H4 (cell line): ENCODE measurements at regions not wholly inside any gene's neighbourhood (a gene's known extent, or its start where the extent isn't known, plus 50 kb on each side); places are given as distances from the start of the nearest gene placed in this dataset.
"Not testable (repeated sequence)": the region's sequence is repeated elsewhere in the genome, so short reads cannot be mapped to it uniquely, and the experiment has no call there.

Experiments
- DNase-seq: peaks from one replicate; pipeline ENCODE4 v3.0.0-alpha.2; 2015; ENCODE audit warnings: low spot score

DNA sequence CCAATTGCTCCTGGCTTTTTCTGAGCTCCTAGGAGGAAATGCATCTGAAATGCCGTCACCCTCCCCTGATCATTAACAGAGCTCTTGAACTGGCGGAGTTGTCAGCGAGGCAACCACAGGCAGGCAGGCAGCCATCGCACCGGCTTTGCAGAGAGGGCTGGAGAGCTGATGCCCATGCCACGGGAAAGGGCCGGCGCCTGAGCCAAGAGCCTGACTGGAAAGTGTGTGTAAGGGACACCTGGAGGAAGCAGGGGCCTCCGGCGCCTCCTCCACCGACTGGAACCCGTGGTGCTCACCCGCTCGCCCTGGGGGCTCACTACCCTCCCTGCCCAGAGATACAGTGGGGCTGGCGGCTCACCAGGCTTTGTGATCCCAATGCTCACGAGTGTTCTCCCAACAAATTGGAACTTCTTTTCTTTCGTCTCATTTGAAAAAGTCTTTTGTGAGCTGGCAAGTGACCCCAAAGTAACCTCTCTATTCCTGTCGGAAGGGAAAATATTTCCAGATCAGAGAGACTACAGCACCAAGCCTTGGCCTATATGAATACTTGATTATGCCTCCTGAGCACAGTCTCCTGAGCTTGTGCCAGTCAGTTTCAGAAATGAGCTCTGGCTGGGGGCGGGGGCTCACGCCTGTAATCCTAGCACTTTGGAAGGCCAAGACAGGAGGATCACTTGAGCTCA lies 97.7 kb upstream of the SLC25A33 start:
- DNase-seq: no peak

DNA sequence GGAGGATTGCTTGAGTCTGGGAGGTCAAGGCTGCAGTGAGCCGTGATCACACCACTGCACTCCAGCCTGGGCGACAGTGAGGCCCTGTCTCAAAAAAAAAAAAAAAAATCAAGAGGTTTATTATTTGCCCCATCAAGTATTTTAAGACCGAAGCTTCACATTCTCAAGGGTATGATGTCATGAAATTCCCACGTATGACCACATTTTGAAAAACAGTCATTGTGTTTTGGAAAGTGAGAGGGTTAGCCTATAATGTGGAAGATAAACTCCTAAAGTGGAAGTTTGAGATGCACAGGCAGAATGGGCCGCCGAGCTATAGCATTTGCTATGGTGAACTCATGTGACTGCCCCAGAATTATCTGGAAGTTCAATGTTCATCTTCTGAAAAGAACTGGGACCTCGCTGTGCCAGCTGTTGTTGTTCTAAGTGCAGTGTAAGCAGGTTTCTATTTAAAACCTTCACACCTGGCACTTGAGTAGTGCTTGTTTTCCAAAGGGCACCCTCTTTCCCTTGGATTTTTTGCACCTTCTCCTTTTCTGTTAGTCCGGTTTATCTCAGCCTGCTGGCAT lies 96.9 kb upstream of the SLC25A33 start:
- DNase-seq: peak; percentile 46

- DNase-seq: no peak
Measured at GRCh38 chr1:9442986-9443385, 96.3 kb upstream of the SLC25A33 start.

DNA sequence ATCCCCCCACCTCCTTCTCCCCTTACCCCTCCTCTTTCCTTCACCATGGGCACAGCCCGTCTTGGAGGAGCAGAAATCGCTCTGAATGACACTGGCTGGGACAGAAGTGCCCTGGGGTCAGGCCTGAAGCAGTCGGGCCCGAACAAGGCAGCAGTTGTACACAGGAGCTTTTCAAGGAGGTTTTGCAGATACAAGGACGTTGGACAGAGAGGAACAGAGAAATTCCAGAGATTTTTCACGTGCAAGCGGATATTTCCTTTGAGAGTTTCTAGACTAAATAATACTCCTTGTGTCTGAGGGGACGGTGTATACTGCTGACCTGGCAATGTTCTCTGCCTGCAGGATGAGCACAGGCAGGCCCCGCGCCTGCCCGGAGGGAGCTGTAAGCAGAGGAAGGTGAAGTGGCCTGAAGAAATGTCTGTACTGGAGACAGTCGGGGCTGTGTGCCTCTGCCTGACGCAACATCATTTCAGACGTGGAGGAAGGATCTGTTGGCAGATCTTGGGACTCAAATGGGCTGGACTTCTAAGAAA lies 95.3 kb upstream of the SLC25A33 start:
- DNase-seq: no peak

GRCh38 chr1:9444532-9444931 lies 94.7 kb upstream of the SLC25A33 start:
- no peak for DNase-seq

DNA sequence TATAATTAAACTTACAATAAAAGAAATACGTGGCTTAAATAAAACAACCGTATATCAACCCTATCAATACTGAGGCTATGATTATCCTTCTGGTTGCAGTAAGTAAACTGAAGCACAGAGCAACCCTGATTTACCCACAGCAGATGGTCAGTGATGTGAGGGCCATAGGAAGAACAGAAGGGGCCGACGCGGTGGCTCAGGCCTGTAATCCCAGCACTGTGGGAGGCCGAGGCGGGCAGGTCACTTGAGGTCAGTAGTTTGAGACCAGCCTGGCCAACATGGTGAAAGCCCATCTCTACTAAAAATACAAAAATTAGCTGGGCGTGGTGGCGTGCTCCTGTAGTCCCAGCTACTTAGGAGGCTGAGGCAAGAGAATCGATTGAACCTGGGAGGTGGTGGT lies 94.2 kb upstream of the SLC25A33 start:
- not testable (repeated sequence) for DNase-seq

GRCh38 chr1:9447215-9447960 lies 91.9 kb upstream of the SLC25A33 start:
- no peak for DNase-seq

- DNase-seq: peak; percentile 32
Measured at GRCh38 chr1:9448132-9449109, 90.8 kb upstream of the SLC25A33 start.

DNA sequence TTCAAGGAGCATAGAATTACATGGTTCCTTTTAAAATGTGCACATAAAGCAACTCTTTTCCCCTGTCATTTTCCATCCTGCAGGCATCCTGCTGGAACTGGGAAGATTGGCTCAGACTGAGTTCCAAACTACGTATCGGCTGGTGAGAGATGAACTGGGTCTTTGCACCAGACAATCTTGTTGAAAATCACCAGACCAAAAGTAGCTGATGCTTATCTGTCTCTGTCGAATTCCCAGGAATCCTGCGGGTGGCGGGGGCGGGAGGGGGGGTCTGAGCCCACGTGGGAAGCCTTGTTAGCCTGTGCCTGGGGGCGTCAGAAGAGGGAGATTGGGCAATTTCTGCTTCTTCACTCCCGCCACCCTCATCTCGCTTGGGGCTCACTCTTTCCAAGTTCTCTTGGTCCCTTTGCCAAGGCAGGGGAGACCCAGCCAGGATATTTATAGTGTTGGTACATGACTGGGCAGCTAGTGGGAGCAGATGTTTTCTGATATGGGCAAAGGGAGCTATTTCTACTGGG lies 90.1 kb upstream of the SLC25A33 start:
- DNase-seq: peak; percentile 82

DNA sequence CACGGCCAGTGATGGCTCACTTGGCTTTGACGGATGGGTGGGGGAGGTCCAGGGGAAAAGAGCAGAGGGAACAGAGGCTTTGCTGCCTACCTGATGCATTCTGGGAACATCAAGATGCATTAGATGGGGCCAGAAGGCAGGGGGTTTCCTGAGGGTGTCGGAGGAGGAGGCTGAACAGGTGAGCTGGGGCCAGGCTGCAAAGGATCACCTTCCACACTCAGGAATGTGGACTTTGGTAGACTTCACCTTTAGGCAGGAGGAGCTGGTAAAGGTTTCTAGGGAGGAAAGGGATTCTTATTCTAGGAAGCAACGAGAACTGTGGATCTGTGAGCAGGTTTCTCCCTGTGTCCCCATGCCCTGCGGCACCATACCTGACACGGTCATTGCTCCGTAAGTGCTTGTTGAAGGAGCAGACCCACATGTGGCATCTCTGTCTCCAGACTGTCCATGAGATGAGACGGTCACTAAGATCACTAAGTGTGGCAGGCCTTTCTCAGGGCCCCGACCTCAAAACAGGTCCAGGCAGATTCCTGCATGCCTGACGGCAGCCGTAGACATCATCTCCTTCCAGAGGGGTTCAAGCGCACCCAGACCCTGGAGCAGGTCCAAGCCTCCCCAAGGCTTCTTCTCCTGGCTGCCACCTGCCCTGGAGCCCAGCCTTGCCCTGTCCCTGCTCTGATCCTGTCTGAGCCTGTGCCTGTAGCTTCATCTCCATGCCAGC lies 89.1 kb upstream of the SLC25A33 start:
- DNase-seq: no peak

DNA sequence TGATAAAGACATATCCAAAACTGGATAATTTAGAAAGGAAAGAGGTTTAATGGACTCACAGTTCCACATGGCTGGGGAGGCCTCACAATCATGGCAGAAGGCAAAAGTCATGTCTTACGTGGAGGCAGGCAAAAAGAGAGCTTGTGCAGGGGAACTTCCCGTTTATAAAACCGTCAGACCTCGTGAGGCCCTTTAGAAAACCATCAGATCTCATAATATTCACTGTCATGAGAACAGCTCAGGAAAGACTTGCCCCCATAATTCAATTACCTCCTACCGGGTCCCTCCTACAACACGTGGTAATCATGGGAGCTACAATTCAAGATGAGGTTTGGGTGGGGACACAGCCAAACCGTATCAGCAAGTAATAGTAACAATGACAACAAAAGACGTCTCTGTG lies 88.2 kb upstream of the SLC25A33 start:
- no peak for DNase-seq

GRCh38 chr1:9452516-9453140 lies 86.6 kb upstream of the SLC25A33 start:
- no peak for DNase-seq

DNA sequence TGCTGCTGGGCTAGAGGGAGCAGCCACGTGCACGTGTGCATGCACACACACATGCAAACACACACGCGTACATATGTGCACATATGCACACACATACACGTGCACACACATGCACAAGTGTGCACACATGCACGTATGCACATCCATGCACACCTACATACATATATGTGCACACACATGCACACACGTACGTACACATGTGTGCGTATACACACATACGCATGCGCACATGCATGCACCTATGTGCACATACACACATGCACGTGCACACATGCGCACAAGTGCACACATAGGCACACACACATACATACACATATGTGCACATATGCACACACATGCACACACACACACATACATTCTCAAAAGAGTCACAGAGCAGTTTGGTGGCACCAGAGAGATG lies 85.9 kb upstream of the SLC25A33 start:
- DNase-seq: no peak

DNA sequence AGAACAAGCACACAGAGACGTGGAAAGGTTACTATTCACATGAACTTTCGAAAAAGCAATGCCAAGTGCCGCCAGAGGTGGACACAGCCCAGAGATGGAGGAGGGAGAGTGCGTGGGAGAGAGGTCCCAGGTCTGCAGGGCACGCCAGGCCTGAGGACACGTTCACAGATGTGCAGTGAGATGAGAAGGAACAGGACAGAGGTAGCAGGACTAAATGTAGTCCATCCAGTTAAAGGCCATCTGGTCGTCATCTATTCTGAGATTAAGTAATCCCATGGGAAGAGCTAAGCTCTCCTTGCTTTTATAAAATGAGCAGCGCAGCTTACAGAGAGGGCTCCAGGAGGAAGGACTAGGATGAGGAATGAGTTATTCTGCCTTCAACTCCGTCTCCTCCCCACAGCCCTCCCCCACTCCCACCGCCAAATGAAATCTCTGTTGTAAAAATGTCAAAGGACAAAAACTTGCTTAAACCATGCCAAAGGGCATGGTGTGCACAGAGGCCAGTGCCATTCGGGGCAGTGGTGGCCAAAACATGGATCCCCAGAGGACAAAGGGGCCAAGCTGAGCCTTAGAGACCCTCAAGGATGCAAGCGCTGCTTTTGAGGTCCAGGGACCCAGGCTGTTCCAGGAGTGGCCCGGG lies 85.4 kb upstream of the SLC25A33 start:
- DNase-seq: no peak

DNA sequence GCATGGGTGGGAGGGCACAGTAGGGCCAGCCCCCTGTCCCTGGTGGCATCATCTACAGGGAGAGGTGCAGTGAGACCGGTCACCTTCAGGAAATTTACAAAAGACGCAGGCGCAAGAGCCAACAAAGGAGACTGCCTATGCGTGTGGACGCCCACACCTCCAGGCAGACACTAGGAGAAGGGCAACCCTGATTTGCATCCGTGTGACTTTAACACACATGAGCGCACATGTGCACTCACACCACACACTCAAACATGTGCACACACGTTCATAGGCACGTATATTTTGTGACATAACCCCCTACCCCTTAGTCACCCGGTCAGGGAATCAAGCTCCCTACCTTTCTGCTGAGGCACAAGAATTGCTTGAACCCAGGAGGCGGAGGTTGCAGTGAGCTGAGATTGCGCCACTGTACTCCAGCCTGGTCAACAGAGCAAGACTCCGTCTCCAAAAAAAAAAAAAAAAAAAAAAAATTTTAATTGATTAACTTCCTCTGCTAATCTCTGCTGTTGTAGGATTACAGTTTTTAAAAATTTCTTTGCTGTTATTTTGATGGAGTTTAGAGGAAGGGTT lies 84.7 kb upstream of the SLC25A33 start:
- no peak for DNase-seq

DNA sequence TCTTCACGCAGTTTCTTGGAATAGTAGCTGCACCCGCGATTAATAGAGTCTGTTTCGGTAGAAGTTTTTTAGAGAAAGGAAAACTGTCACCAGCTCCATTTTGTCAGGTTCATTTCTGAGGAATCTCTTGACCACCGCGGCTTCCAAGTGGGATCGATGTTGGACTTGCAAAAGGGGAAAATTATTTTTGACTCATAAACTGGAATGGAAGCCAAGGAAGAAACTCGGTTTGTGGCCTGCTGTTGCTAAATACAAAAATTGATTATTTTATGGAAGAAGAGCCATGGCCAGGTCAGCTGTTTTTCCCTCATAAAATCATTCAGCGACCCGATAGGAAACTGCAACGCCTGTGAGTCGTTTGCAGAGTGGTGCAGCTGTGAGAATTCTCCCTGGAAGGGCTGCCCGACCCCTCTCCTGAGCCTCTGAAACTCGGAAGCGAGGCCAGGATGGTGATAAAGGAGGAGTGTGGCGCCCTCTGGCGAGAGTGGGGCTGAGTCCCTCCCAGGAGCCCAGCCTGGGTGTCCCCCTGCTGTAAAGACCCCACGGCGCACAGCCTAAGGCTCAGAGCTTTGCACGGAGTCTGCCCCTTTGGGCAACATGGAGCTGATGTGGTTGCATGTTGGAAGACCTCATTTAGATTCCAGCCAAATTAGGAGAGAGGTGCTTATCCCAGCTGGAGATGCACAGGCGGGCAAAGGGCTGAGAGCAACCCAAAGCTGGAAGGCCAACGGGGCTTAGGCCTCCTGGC lies 83.6 kb upstream of the SLC25A33 start:
- DNase-seq: peak; percentile 45

DNA sequence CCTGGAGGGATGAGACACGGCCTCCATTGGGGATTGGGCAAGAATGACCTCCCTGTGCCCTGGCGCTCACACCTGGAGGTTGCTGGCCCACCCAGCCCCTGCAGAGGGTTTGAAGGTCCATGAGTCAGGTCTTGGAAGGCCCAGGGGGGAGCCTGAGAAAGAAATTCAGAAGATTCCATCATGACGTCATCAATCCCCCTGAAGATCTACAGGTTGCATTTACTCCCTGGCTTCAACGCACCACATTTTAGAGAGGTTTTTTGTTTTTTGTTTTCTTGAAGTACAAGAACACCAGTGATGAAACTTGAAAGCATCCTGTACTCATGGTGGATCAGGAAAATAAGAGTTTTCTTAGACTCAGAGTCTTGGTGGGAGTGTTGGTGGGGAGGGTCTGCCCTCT lies 82.4 kb upstream of the SLC25A33 start:
- DNase-seq: no peak

DNA sequence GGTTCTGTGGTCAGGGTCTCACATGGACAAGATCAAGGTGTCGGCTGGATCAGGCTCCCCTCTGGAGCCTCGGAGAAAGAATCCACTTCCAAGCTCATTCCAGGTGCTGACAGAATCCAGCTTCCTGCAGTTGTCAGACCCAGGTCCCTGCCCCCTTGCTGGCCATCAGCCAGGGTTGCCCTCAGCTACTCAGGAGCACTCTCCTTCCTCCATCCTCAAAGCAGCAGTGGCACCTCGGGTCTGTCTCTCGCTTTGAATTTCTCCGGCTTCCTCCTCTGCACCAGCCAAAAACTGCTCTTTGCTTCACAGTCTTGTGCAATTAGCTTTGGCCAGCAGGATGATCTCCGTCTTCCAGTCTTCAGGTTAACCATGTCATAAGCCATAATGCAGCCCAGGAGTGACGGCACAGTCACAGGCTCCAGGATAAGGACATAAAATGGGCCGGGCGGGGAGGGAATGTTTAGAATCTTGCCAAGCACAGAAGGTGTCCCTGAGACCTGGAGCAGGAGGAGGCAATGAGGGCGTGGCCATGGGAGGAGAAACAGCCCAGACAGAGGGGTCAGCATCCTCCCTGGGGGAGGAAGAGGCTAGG lies 79.4 kb upstream of the SLC25A33 start:
- DNase-seq: no peak
